Lung (tissue), 11 donors: ENCODE measurements at regions not wholly inside any gene's neighbourhood (a gene's known extent, or its start where the extent isn't known, plus 50 kb on each side); places are given as distances from the start of the nearest gene placed in this dataset.
"Not testable (repeated sequence)": the region's sequence is repeated elsewhere in the genome, so short reads cannot be mapped to it uniquely, and the experiment has no call there.

Experiments used
- ATAC-seq: fragments of 200-7000 bp; cut with Tn5 transposase; one replicate; pipeline ENCODE4 v1.9.1; 2020; ENCODE audit warnings: moderate number of reproducible peaks; ENCODE audit not compliant: insufficient read depth, low FRiP score
- DNase-seq, 3 donors: peaks; one replicate each; pipeline ENCODE4 v3.0.0-alpha.2; 2013 to 2017
- H3K27ac ChIP-seq, 2 donors: one replicate each; pipeline ENCODE4 v1.5.1; 2013; ENCODE audit warnings: mild to moderate bottlenecking in 2 of 2, moderate library complexity in 2 of 2, control low read depth in 1 of 2, inconsistent platforms in 1 of 2, low read depth in 1 of 2, low read length in 1 of 2
- H3K27me3 ChIP-seq, 3 donors: one replicate each; pipeline ENCODE4 v1.5.1; 2013; ENCODE audit warnings: low read length in 2 of 3; ENCODE audit not compliant: control insufficient read depth in 3 of 3, insufficient read depth in 3 of 3
- H3K36me3 ChIP-seq, 4 donors: one replicate each; pipeline ENCODE4 v1.5.1; 2013; ENCODE audit warnings: low read length in 4 of 4, mild to moderate bottlenecking in 1 of 4, moderate library complexity in 1 of 4; ENCODE audit not compliant: control insufficient read depth in 4 of 4, insufficient read depth in 4 of 4
- H3K4me1 ChIP-seq, 5 donors: one replicate each; pipeline ENCODE4 v1.5.1; 2013; ENCODE audit warnings: low read length in 5 of 5, mild to moderate bottlenecking in 2 of 5, moderate library complexity in 1 of 5; ENCODE audit not compliant: control insufficient read depth in 5 of 5, insufficient read depth in 5 of 5
- H3K4me3 ChIP-seq: one replicate; pipeline ENCODE4 v1.5.1; 2013; ENCODE audit warnings: mild to moderate bottlenecking, control low read depth, moderate library complexity
- H3K9ac ChIP-seq, 2 donors: one replicate each; pipeline ENCODE4 v1.5.1; 2013; ENCODE audit warnings: low read length in 2 of 2, control low read depth in 1 of 2; ENCODE audit not compliant: insufficient read depth in 1 of 2
- H3K9me3 ChIP-seq, 4 donors: one replicate each; pipeline ENCODE4 v1.5.1; 2013; ENCODE audit warnings: low read length in 3 of 4, mild to moderate bottlenecking in 1 of 4, moderate library complexity in 1 of 4; ENCODE audit not compliant: control insufficient read depth in 4 of 4, insufficient read depth in 3 of 4
- WGBS, 2 donors: extraction: QIAGEN DNeasy Blood & Tissue Kit; methylation state at CpG; one replicate each; pipeline ENCODE4 v1.1.7; 2013; 5-methylcytosine and 5-hydroxymethylcytosine counted together
- TF ChIP-seq, protein P1 (sequence below): IDR thresholded peaks from 2 replicates; pipeline ENCODE4 v1.5.1; 2012; ENCODE audit warnings: mild to moderate bottlenecking; ENCODE audit errors: control extremely low read depth, extremely low read depth
- donor health status: control.
- donor health status: control.
- donor health status: Bipolar disorder and iron deficiency.
- donor health status: healthy.
- donor health status: DM: yes; HTN: yes; CAD: no.

DNA sequence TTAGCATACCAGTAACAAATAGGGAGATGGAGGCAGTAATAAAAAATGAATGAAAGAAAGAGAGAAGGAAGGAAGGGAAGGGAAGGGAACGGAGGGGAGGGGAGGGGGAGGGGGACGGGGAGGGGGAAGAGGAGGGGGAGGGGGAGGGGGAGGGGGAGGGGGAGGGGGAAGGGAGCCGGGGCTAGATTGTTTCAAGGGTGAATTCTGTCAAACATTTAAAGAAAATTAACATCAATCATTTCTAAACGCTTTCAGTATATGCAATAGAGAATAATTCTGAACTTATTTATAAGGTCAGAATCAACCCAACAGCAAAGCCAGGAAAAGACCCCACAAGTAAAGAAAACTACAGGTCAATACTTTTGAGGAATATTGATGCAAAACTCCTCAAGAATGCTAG lies 858.8 kb upstream of the GYPC start:
- H3K4me3 ChIP-seq, result no peak overlapping the region
- no peaks in the 10 kb centered on the region for H3K27me3 ChIP-seq
- no peaks in the 10 kb centered on the region for H3K36me3 ChIP-seq
- H3K9me3 ChIP-seq, result no peaks in the 10 kb centered on the region
- 75 to 77% methylated on average over 2 to 3 of the region's 4 CpGs for WGBS, 2 donors
- no peak overlapping the region for H3K27ac ChIP-seq
- no peaks in the 10 kb centered on the region for H3K4me1 ChIP-seq
- no peak overlapping the region for H3K9ac ChIP-seq
- TF ChIP-seq, protein P1, sequence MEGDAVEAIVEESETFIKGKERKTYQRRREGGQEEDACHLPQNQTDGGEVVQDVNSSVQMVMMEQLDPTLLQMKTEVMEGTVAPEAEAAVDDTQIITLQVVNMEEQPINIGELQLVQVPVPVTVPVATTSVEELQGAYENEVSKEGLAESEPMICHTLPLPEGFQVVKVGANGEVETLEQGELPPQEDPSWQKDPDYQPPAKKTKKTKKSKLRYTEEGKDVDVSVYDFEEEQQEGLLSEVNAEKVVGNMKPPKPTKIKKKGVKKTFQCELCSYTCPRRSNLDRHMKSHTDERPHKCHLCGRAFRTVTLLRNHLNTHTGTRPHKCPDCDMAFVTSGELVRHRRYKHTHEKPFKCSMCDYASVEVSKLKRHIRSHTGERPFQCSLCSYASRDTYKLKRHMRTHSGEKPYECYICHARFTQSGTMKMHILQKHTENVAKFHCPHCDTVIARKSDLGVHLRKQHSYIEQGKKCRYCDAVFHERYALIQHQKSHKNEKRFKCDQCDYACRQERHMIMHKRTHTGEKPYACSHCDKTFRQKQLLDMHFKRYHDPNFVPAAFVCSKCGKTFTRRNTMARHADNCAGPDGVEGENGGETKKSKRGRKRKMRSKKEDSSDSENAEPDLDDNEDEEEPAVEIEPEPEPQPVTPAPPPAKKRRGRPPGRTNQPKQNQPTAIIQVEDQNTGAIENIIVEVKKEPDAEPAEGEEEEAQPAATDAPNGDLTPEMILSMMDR, result no peak
- no peak for ATAC-seq
- no peak for DNase-seq

- ATAC-seq (no peak), DNase-seq (no peak)
- H3K27me3 ChIP-seq, result no peaks in the 10 kb centered on the region
- 86 to 88% methylated on average over 5 of the region's 5 CpGs for WGBS, 2 donors
- H3K4me1 ChIP-seq, result no peaks in the 10 kb centered on the region
- TF ChIP-seq, protein P1, result no peak
- no peak overlapping the region for H3K27ac ChIP-seq
- H3K9ac ChIP-seq, result no peak overlapping the region
- no peaks in the 10 kb centered on the region for H3K36me3 ChIP-seq
- H3K9me3 ChIP-seq, result peaks cover 0 to 6% (median 0%) of the 10 kb centered on the region in 4 donors
- H3K4me3 ChIP-seq, result no peak overlapping the region
Measured at GRCh38 chr2:125822746-125823145, 833.2 kb upstream of the GYPC start.

GRCh38 chr2:125825781-125826180 lies 830.2 kb upstream of the GYPC start:
- not testable (repeated sequence) for H3K4me3 ChIP-seq, H3K27ac ChIP-seq, DNase-seq, H3K36me3 ChIP-seq, ATAC-seq, H3K9ac ChIP-seq, H3K9me3 ChIP-seq, H3K27me3 ChIP-seq, H3K4me1 ChIP-seq
- 80 to 90% methylated on average over 9 of the region's 9 CpGs for WGBS, 2 donors

DNA sequence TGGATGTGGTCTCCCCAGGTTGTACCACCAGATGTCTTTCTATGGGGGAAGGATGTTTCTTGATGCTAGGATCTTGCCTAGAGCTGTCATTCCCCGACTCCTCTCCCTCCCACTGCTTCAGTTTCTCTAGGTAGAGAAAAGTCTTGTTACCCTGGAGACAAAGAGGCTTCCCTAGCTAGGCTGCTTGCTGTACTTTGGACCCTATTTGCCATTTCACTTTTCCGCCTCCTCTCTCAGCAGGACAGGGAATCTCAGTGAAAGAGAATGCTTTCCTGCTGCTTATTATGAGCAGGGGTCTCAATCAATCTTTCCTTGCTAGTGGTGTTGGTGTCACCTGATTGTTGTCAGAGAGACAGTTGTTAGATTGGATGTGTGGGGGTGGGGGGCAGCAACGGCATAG lies 818.8 kb upstream of the GYPC start:
- no peaks in the 10 kb centered on the region for H3K36me3 ChIP-seq
- ATAC-seq (no peak), DNase-seq (no peak)
- H3K9me3 ChIP-seq, result no peaks in the 10 kb centered on the region
- WGBS, 2 donors, result 45 to 51% methylated on average over 3 of the region's 3 CpGs
- no peaks in the 10 kb centered on the region for H3K27me3 ChIP-seq
- no peak overlapping the region for H3K27ac ChIP-seq
- H3K4me1 ChIP-seq, result peaks cover 0 to 4% (median 0%) of the 10 kb centered on the region in 5 donors
- H3K4me3 ChIP-seq, result no peak overlapping the region
- TF ChIP-seq, protein P1, result no peak
- H3K9ac ChIP-seq, result no peak overlapping the region
